NCI-H1436 treated with DMSO at 0.1 percent for 48 hours (cell line): ENCODE measurements at regions not wholly inside any gene's neighbourhood (a gene's known extent, or its start where the extent isn't known, plus 50 kb on each side); places are given as distances from the start of the nearest gene placed in this dataset.
A peak's percentile ranks its signal among the peaks of the same experiment; 100 is the strongest.

Source experiments
- DNase-seq: peaks from one replicate; lab custom pipeline; 2025; lab: John Stamatoyannopoulos, UW

- no peak for DNase-seq
Measured at GRCh38 chr12:115423546-115423987, 739.6 kb upstream of the TBX3 start.

GRCh38 chr12:115422845-115423545 lies 739.0 kb upstream of the TBX3 start:
- no peak for DNase-seq

GRCh38 chr12:115421796-115422709 lies 738.1 kb upstream of the TBX3 start:
- no peak for DNase-seq

GRCh38 chr12:115421350-115421749 lies 737.4 kb upstream of the TBX3 start:
- no peak for DNase-seq

GRCh38 chr12:115419145-115419646 lies 735.2 kb upstream of the TBX3 start:
- no peak for DNase-seq

- no peak for DNase-seq
Measured at GRCh38 chr12:115417610-115418009, 733.6 kb upstream of the TBX3 start.

GRCh38 chr12:115416869-115417268 lies 732.9 kb upstream of the TBX3 start:
- no peak for DNase-seq

GRCh38 chr12:115413626-115414025 lies 729.7 kb upstream of the TBX3 start:
- DNase-seq, result no peak

- DNase-seq, result no peak
Measured at GRCh38 chr12:115412831-115413230, 728.9 kb upstream of the TBX3 start.

- DNase-seq, result no peak
Measured at GRCh38 chr12:115411121-115411520, 727.1 kb upstream of the TBX3 start.

GRCh38 chr12:115408642-115409041 lies 724.7 kb upstream of the TBX3 start:
- DNase-seq, result no peak

GRCh38 chr12:115407723-115408122 lies 723.7 kb upstream of the TBX3 start:
- peak; percentile 37 for DNase-seq

GRCh38 chr12:115407036-115407435 lies 723.1 kb upstream of the TBX3 start:
- DNase-seq, result peak; percentile 94

- no peak for DNase-seq
Measured at GRCh38 chr12:115405471-115405860, 721.5 kb upstream of the TBX3 start.

- no peak for DNase-seq
Measured at GRCh38 chr12:115404761-115405470, 720.9 kb upstream of the TBX3 start.

GRCh38 chr12:115403689-115404088 lies 719.7 kb upstream of the TBX3 start:
- DNase-seq, result no peak

GRCh38 chr12:115403253-115403652 lies 719.3 kb upstream of the TBX3 start:
- DNase-seq, result no peak

- no peak for DNase-seq
Measured at GRCh38 chr12:115402443-115403180, 718.6 kb upstream of the TBX3 start.

GRCh38 chr12:115401761-115402160 lies 717.8 kb upstream of the TBX3 start:
- DNase-seq, result no peak

- DNase-seq, result no peak
Measured at GRCh38 chr12:115400011-115400410, 716.0 kb upstream of the TBX3 start.

GRCh38 chr12:115398311-115398781 lies 714.4 kb upstream of the TBX3 start:
- no peak for DNase-seq
